HG03025 (cell line): ENCODE measurements at regions not wholly inside any gene's neighbourhood (a gene's known extent, or its start where the extent isn't known, plus 50 kb on each side); places are given as distances from the start of the nearest gene placed in this dataset.

ENCODE experiments used
- ATAC-seq: cut with Tn5 transposase; IDR thresholded peaks from one replicate; pipeline ENCODE4 v1.9.1; 2021; ENCODE audit warnings: mild to moderate bottlenecking, moderate library complexity; ENCODE audit not compliant: unreplicated experiment, low FRiP score

GRCh38 chr9:107566611-107567061 is 77.1 kb upstream of the KLF4 start:
- ATAC-seq, result no peak

GRCh38 chr9:107562798-107563197 is 73.2 kb upstream of the KLF4 start:
- no peak for ATAC-seq

- no peak for ATAC-seq
Measured at GRCh38 chr9:107559494-107560086, 70.0 kb upstream of the KLF4 start.

GRCh38 chr9:107557236-107557990 is 67.8 kb upstream of the KLF4 start:
- no peak for ATAC-seq

- ATAC-seq, result no peak
Measured at GRCh38 chr9:107554636-107555035, 65.1 kb upstream of the KLF4 start.

GRCh38 chr9:107548298-107549142 is 59.0 kb upstream of the KLF4 start:
- no peak for ATAC-seq

DNA sequence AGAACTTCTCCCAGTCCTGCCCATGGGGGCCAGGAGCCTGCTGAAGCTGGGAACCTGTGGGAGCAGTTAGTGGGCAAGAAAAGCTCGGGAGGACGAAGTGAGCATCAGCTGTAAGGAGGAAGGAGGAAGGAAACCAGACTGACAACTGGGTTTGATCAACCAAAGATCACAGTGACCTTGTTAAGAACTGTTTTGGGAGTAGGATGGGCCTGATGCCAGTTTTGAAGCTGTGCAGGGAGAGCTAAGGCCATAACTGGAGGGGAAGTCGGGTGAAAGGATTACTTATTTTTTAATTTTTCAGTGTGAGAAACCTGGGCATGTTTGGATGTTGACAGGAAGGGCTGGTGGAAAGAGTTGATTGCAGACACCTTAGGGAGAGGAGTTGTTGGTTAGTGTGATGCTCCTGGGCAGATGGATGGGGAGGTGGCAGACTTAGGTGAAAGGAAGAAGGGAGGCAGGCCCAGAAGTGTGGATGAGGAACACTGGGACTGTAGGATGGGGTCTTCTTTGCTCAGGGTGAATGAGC is 58.3 kb upstream of the KLF4 start:
- no peak for ATAC-seq

DNA sequence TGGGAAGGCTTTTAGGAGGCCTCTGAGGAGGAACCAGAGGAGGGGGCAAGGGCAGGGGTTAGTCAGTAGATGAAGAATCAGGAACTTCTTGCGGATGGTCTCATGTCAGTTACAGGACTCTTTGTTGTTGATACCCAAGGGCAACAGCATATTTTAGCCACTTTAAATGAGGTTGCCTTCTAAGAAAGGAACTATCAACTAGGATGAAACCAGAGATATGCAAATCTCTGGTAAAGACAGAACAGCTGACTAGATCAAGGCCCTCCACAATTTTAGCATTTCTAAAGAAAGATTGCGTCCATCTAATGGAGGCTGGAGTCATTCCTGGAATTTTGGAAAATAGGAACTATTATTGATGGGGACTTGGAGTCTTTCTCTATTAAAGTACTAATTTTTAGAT is 57.7 kb upstream of the KLF4 start:
- no peak for ATAC-seq

GRCh38 chr9:107546859-107547258 is 57.3 kb upstream of the KLF4 start:
- ATAC-seq, result no peak

GRCh38 chr9:107545036-107545435 is 55.5 kb upstream of the KLF4 start:
- no peak for ATAC-seq

DNA sequence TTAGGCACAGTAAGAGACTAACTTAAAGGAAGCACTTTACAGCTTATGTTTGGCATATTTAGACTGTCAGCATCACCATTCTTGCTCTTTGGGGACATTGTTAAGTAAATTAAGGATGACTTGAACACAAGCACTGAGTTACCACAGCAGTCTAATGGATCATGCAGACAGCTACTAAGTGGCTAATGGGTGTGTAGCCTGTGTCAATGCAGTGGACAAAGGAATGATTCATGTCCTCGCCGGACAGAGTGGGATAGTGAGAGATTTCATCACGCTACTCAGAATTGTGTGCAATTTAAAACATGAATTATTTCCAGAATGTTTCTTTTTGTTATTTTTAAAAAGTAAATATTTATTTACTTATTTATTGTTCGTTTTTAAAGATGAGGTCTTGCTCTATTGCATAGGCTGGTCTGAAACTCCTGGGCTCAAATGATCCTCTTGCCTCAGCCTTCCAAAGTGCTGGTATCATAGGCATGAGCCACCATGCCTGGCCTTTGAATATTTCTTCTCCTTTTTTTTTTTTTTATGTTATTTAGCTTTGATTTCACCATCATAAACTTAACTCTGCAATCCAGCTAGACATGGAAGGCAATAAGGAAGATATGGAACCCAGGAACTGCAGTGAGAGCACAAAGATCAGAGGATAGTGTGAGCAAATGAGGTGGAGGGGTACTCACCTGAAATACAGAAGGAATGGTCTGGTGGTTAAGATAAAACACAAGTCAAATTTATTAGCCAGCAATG is 53.0 kb upstream of the KLF4 start:
- ATAC-seq, result no peak

- ATAC-seq, result peak; percentile 69
Measured at GRCh38 chr9:107541523-107541922, 52.0 kb upstream of the KLF4 start.

- no peak for ATAC-seq
Measured at GRCh38 chr9:107540164-107540561, 50.6 kb upstream of the KLF4 start.

- no peak for ATAC-seq
Measured at GRCh38 chr9:107539427-107540163, 50.0 kb upstream of the KLF4 start.
